NCI-H748 treated with DMSO at 0.1 percent for 48 hours (cell line): ENCODE measurements at regions not wholly inside any gene's neighbourhood (a gene's known extent, or its start where the extent isn't known, plus 50 kb on each side); places are given as distances from the start of the nearest gene placed in this dataset.
"Not testable (repeated sequence)": the region's sequence is repeated elsewhere in the genome, so short reads cannot be mapped to it uniquely, and the experiment has no call there.

Experiments used
- DNase-seq: peaks from one replicate; lab custom pipeline; 2025; lab: John Stamatoyannopoulos, UW

GRCh38 chr18:10085416-10085815 is 171.6 kb downstream of the VAPA start:
- DNase-seq, result no peak

GRCh38 chr18:10085876-10086275 is 172.1 kb downstream of the VAPA start:
- no peak for DNase-seq

DNA sequence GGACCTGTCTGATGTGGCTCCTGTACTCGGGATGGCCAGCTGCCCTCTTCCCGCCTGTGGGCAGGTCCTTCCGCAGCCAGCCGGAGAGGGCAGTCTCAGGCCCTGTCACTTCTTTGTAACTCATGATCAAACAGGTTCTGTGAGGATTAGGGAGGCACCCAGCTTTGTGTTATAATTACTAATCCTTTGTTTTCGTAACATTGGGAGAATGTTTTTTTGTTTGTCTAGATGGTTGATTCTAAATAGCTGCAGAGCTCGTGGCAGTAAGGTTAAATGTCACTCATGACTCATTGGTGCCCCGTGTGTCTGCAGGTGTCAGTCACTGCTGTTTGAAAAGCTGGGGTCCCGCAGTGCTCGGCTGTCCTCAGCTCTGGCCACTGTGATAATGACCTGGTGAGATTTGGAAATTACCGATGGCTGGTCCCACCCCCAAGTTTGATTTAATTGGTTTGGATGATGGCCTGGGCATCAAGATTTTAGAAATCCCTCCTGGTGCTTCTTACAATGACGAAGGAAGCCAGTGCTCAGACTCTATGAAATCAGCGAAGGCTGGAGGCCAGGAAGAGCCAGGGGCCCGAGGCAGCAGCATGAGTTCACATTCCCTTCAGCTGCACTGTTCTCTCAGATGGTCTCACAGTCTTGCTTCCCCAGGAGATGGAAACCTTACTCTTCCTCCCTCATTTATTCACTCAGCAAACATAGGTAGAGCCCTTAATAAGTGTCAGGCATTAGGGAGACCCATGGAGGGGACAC is 172.8 kb downstream of the VAPA start:
- peak; percentile 53 for DNase-seq

DNA sequence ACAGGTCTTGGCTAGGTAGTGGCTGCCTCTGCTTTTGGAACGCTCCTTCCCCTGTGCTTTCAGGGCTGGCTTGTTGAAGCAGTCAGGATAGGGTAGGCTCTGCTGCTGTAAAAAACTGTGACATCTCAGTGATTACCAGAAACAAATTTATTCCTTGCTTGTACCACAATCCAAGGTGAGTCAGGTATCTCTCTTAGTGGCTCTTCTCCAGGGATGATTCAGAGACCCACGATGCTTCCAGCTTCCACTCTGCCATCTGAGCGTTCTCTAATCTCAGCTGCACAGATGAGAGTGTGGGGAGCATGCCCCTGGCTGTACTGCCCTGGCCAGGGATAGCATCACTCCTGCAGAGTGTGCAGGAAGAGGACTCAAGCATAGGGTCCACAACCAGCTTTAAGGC is 174.9 kb downstream of the VAPA start:
- DNase-seq, result no peak

DNA sequence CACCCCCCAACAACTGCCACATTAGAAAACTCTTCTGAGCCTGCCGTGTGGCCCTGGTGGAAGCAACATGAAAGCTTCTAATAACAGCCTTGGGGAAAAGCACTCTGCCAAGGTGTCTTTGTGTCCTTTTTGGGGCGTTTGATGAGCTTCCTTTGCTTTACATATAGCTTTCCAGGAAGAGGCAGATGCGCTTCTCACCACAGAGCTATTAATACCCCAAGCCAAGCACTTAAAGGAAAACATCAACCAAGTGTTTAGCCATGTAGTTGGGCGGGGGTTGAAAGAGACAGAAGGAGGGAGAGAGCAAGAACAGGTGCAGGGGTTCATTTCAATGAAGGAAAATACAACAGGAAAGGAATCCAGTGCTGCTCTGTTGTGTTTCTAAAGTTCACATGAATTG is 176.1 kb downstream of the VAPA start:
- peak; percentile 41 for DNase-seq

DNA sequence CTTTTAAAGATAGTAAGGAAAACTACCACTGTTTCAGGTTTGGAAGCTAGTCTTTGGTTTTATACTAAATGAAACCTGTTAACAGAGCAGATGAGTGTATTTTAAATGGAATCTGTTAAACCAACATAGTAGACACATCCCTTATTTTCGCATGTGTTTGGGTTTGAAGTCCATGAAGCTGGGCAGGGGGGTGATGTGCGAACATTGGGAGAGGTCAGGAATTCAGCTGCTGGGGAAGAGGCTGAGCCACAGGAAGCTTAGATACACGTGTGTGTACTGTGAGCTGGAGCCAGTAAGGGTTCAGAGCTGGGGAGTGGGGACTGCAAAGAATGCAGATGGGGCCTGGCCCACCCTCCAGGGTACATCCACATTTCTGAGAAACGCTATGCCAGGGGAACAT is 176.9 kb downstream of the VAPA start:
- DNase-seq, result no peak

- DNase-seq, result no peak
Measured at GRCh38 chr18:10093445-10093844, 179.6 kb downstream of the VAPA start.

GRCh38 chr18:10094154-10094553 is 180.3 kb downstream of the VAPA start:
- DNase-seq, result no peak

- DNase-seq, result no peak
Measured at GRCh38 chr18:10094655-10095054, 180.8 kb downstream of the VAPA start.

DNA sequence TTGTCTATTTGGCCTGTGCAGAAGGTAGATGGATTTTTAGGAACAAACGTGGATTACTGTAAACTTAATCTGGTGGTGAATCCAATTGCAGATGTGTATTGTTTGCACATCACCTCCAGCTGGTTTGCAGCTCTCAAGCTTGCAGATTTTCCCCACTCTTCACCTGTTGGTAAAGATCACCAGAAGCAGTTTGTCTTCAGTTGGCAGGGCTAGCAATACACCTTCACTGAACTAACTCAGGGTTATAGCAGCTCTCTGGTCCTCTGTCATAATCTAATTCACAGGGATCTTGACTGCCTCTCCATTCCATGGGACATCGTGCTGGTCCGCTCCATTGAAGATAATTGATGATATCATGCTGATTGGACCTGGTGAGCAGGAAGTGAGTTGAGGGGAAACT is 181.5 kb downstream of the VAPA start:
- DNase-seq, result no peak

DNA sequence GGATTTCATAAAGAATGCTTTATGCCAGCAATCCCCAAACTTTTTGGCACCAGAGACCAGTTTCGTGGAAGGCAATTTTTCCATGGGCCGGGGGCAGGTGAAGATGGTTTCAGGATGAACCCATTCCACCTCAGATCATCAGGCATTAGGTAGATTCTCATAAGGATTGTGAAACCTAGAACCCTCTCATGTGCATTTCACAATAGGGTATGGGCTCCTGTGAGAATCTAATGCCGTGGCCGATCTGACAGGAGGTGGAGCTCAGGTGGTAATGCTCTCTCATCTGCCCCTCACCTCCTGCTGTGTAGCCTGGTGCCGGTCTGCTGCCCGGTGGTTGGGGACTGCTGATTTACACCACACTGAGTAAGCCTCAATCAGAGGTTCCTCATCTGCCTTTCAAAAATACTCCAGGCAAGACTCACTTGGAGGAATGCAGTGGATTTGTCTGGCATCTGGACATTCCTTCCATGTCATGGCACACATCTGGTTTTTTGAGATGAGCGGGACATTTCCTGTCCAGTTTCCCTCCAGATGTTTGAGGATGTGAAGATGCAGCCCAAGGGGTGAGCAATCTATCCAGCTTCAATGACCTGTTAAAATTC is 185.8 kb downstream of the VAPA start:
- DNase-seq, result no peak

GRCh38 chr18:10100196-10100595 is 186.4 kb downstream of the VAPA start:
- DNase-seq, result no peak

DNA sequence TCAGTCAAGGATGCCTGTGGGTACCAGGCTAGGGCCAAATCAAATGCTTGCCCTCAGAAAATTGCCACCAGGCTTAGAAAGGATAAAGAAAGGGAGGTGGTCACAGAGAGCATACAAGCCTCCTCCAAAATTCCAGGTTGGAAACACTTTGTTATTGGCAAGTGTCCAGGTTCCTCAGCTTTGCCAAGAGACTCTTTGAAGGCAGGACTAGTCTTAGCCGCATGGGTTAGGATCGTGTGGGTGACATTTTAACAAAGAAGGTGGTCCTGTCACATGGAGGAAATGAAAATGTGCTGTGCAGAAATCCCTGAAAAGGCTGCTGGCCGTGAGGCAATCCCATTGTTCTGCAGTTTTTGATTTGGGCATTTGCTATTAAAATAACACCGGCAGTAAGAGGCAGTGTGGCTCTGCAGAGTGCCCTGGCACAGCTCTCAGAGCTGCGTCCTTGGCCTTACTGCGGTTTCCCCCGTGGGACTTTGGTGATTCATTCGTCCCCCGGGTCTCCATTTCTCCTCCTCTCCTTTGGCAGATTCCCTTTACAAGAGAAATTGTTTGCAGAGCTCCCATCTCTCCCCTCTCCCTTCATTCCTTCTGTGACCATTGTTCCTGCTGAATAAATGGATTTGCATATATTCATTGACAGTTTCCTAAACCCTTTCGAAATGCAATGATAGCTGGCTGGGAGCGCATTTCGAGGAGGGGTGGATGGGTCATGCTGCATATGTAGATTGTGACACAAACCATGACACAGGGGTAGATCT is 187.3 kb downstream of the VAPA start:
- no peak for DNase-seq

DNA sequence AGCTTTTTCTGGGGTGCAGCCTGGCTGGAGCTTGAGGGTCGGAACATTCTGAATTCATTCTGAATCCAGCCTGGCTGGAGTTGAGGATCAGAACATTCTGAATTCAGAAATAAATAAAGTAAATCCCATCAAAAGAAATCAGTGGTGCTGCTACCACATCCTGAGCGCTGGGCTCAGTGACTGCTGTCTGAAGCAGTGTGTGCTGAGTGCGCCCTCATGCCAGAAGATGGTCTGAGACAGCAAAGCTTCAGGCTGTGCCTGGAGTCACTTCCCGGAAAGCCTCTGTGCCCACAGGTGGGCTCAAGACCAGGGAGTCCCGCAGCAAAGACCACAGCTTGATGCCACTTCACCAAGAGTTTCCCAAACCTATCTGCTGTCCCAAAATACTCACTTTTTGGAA is 187.9 kb downstream of the VAPA start:
- no peak for DNase-seq

GRCh38 chr18:10105118-10105517 is 191.3 kb downstream of the VAPA start:
- not testable (repeated sequence) for DNase-seq

DNA sequence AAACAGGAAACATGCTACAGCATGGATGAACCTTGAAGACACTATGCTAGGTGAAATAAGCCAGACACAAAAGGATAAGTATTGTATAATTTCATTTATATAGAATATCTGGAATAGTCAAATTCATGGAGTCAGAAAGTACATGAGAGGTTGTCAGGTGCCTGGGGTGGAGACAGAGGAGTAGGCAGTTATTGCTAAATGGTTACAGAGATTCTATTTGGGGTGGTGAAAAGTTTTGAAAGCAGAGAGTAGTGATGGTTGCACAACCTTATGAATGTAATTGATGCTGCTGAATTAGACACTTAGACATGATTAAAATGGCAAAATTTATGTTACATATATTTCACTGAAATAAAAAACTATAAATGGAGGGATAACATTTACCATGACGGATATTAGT is 197.4 kb downstream of the VAPA start:
- no peak for DNase-seq

DNA sequence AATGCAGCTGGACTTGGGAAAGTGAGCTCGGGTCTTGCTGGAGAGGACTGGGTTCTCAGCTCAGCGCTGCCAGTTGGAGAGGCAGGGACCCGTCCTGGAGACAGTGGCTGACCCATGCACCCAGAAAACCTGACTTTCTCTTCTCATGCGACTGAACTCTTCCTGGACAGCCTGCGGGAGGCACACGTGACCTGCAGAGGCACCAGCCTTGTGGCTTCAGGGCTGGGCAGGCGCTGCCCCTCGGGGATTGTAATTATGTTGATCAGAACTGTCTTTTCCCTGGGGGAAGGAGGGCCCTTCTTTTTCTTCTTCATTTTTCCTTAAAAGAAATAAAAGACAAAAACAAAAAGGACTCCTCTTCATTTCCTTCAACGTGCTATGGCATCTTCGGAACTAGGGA is 198.1 kb downstream of the VAPA start:
- no peak for DNase-seq

GRCh38 chr18:10113121-10114022 is 199.6 kb downstream of the VAPA start:
- DNase-seq, result no peak

DNA sequence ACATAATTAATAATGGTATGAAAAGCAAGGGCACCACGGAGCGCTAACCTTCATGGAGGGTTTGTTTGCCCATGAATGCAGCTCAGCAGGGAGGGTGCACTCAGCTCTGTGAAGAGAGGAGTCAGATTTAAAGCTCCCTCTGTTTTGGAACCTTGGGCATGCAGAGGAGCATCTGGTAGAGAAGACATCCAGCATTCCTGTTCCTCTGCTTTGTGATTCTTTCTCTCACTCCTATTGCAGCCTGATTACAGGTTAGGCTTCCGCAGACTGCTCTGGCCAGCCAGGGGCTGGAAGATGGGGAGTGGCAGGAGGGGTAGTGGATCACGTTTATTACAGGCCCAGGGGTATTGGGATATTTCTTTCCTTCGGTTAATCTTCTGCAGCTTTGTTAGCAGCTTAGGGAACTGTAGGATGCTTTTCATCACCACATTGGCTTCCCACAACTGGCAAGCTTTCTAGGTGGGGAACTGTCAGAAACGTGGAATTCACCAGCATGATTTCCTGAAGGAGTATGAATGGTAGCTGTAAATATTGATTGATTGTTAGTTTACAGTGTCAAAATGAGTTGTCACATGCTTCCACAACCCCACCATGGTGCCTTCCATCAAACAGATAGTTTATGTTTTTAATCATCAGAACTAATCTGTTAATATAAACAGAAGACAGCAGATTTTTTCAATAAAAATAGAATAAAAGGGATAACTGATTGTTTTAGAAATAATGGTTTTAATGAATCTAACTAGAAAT is 201.1 kb downstream of the VAPA start:
- peak; percentile 71 for DNase-seq

- DNase-seq, result no peak
Measured at GRCh38 chr18:10116574-10116973, 202.8 kb downstream of the VAPA start.

- no peak for DNase-seq
Measured at GRCh38 chr18:10119528-10119927, 205.7 kb downstream of the VAPA start.
